GM18867 (cell line): ENCODE measurements at regions not wholly inside any gene's neighbourhood (a gene's known extent, or its start where the extent isn't known, plus 50 kb on each side); places are given as distances from the start of the nearest gene placed in this dataset.
"Not testable (repeated sequence)": the region's sequence is repeated elsewhere in the genome, so short reads cannot be mapped to it uniquely, and the experiment has no call there.

Source experiments
- ATAC-seq: cut with Tn5 transposase; IDR thresholded peaks from one replicate; pipeline ENCODE4 v1.9.1; 2021; ENCODE audit warnings: mild to moderate bottlenecking, moderate library complexity; ENCODE audit not compliant: unreplicated experiment

- ATAC-seq, result no peak
Observed at GRCh38 chrX:139201924-139202323, 328.6 kb upstream of the F9 start.

GRCh38 chrX:139200793-139201192 lies 329.7 kb upstream of the F9 start:
- no peak for ATAC-seq

GRCh38 chrX:139200346-139200745 lies 330.2 kb upstream of the F9 start:
- ATAC-seq, result no peak

GRCh38 chrX:139199933-139200332 lies 330.6 kb upstream of the F9 start:
- ATAC-seq, result no peak

GRCh38 chrX:139198936-139199335 lies 331.6 kb upstream of the F9 start:
- no peak for ATAC-seq

- ATAC-seq, result peak; percentile 49
Observed at GRCh38 chrX:139196890-139197289, 333.6 kb upstream of the F9 start.

- ATAC-seq, result peak; percentile 59
Observed at GRCh38 chrX:139194571-139195280, 335.8 kb upstream of the F9 start.

GRCh38 chrX:139192386-139192961 lies 338.1 kb upstream of the F9 start:
- no peak for ATAC-seq

GRCh38 chrX:139191746-139192385 lies 338.7 kb upstream of the F9 start:
- no peak for ATAC-seq

- ATAC-seq, result no peak
Observed at GRCh38 chrX:139191286-139191685, 339.3 kb upstream of the F9 start.

- no peak for ATAC-seq
Observed at GRCh38 chrX:139187738-139188137, 342.8 kb upstream of the F9 start.

GRCh38 chrX:139186991-139187390 lies 343.5 kb upstream of the F9 start:
- no peak for ATAC-seq

GRCh38 chrX:139179592-139179991 lies 350.9 kb upstream of the F9 start:
- ATAC-seq, result no peak

GRCh38 chrX:139178980-139179379 lies 351.6 kb upstream of the F9 start:
- no peak for ATAC-seq

- ATAC-seq, result no peak
Observed at GRCh38 chrX:139172731-139173130, 357.8 kb upstream of the F9 start.

GRCh38 chrX:139170526-139171173 lies 359.9 kb upstream of the F9 start:
- ATAC-seq, result no peak

GRCh38 chrX:139167282-139167681 lies 363.3 kb upstream of the F9 start:
- ATAC-seq, result no peak

- ATAC-seq, result no peak
Observed at GRCh38 chrX:139158256-139158655, 372.3 kb upstream of the F9 start.

GRCh38 chrX:139156356-139156755 lies 374.2 kb upstream of the F9 start:
- ATAC-seq, result no peak

- not testable (repeated sequence) for ATAC-seq
Observed at GRCh38 chrX:139146625-139147024, 383.9 kb upstream of the F9 start.

GRCh38 chrX:139141370-139141769 lies 389.2 kb upstream of the F9 start:
- ATAC-seq, result no peak

GRCh38 chrX:139134316-139134715 lies 396.2 kb upstream of the F9 start:
- no peak for ATAC-seq
